IMR-90 (cell line): ENCODE measurements at regions not wholly inside any gene's neighbourhood (a gene's known extent, or its start where the extent isn't known, plus 50 kb on each side); places are given as distances from the start of the nearest gene placed in this dataset.

Experiments
- ATAC-seq: fragments of 200-7000 bp; cut with Tn5 transposase; 2 replicates; pipeline ENCODE4 v1.9.1; 2020; ENCODE audit warnings: low read depth, mild to moderate bottlenecking, moderate library complexity
- BruUV-seq: library from RNA; stranded (reverse); fragments of 400-500 nt; replicated peaks from 2 replicates; lab custom pipeline; 2021; lab: Mats Ljungman, UMichigan
- CTCF ChIA-PET: fragments of 300-600 bp; formaldehyde crosslinking; extraction: SDS; loops from one replicate; lab custom pipeline; 2021; ENCODE audit warnings: antibody characterized with exemption; lab: Yijun Ruan, JAX
- POLR2A ChIA-PET: fragments of 300-600 bp; sonication (Branson Sonifier 250); formaldehyde crosslinking; loops from one replicate; lab custom pipeline; 2022; ENCODE audit warnings: antibody characterized with exemption; ENCODE audit not compliant: unreplicated experiment; lab: Charles Lee
- DNase-seq: peaks from one replicate; pipeline ENCODE4 v3.0.0; 2013
- H2AFZ ChIP-seq: replicated peaks from 2 replicates; pipeline ENCODE3; 2013; ENCODE audit warnings: low read length, mild to moderate bottlenecking; ENCODE audit not compliant: poor library complexity
- H2AK5ac ChIP-seq: 2 replicates; pipeline ENCODE4 v1.6.1; 2013; ENCODE audit warnings: low read depth, low read length, inconsistent platforms
- H2AK9ac ChIP-seq: replicated peaks from 2 replicates; pipeline ENCODE3; 2013; ENCODE audit warnings: mild to moderate bottlenecking, low read depth, low read length, moderate library complexity; ENCODE audit not compliant: poor library complexity
- H2BK120ac ChIP-seq: 2 replicates; pipeline ENCODE4 v1.6.1; 2013; ENCODE audit warnings: low read depth, low read length, inconsistent platforms
- H2BK15ac ChIP-seq: 3 replicates; pipeline ENCODE4 v1.6.1; 2013; ENCODE audit warnings: low read depth, low read length, inconsistent platforms
- H2BK20ac ChIP-seq: 2 replicates; pipeline ENCODE4 v1.6.1; 2013; ENCODE audit warnings: low read depth, mild to moderate bottlenecking, inconsistent platforms, low read length, moderate library complexity
- H2BK5ac ChIP-seq: 2 replicates; pipeline ENCODE4 v1.6.1; 2013; ENCODE audit warnings: mild to moderate bottlenecking, low read depth, low read length, inconsistent platforms; ENCODE audit not compliant: poor library complexity, severe bottlenecking
- H3K14ac ChIP-seq: replicated peaks from 2 replicates; pipeline ENCODE4 v1.6.1; 2013; ENCODE audit warnings: low read depth, low read length, inconsistent platforms
- H3K18ac ChIP-seq: 2 replicates; pipeline ENCODE4 v1.6.1; 2013; ENCODE audit warnings: low read depth, low read length, control low read depth
- H3K23ac ChIP-seq: 2 replicates; pipeline ENCODE4 v1.6.1; 2013; ENCODE audit warnings: low read depth, low read length, inconsistent platforms
- H3K27ac ChIP-seq: 2 replicates; pipeline ENCODE4 v1.5.1; 2013; ENCODE audit warnings: mild to moderate bottlenecking, control low read depth, low read length; ENCODE audit not compliant: insufficient read depth
- H3K27me3 ChIP-seq: 2 replicates; pipeline ENCODE4 v1.6.1; 2013; ENCODE audit warnings: low read length; ENCODE audit not compliant: control insufficient read depth, insufficient read depth
- H3K36me3 ChIP-seq: 2 replicates; pipeline ENCODE4 v1.6.1; 2013; ENCODE audit warnings: low read length, mixed read lengths; ENCODE audit not compliant: control insufficient read depth, insufficient read depth
- H3K4ac ChIP-seq: 2 replicates; pipeline ENCODE4 v1.6.1; 2013; ENCODE audit warnings: low read depth, low read length, inconsistent platforms
- H3K4me1 ChIP-seq: 2 replicates; pipeline ENCODE4 v1.6.1; 2013; ENCODE audit warnings: low read length, mixed read lengths; ENCODE audit not compliant: control insufficient read depth, insufficient read depth
- H3K4me2 ChIP-seq: 2 replicates; pipeline ENCODE4 v1.6.1; 2013; ENCODE audit warnings: low read depth, mild to moderate bottlenecking, control low read depth, low read length, moderate library complexity
- H3K4me3 ChIP-seq: 2 replicates; pipeline ENCODE4 v1.5.1; 2013; ENCODE audit warnings: low read depth, mild to moderate bottlenecking, control low read depth, low read length, moderate library complexity; ENCODE audit not compliant: insufficient read depth
- H3K56ac ChIP-seq: 2 replicates; pipeline ENCODE4 v1.6.1; 2013; ENCODE audit warnings: low read length, inconsistent platforms; ENCODE audit not compliant: insufficient read depth; ENCODE audit errors: extremely low read depth
- H3K79me1 ChIP-seq, 2 experiments: 2 replicates each; pipeline ENCODE4 v1.6.1; 2013; ENCODE audit warnings: low read length in 2 of 2, inconsistent platforms in 1 of 2, low read depth in 1 of 2
- H3K9ac ChIP-seq: 2 replicates; pipeline ENCODE4 v1.6.1; 2013; ENCODE audit warnings: low read depth, low read length, control low read depth
- H3K9me1 ChIP-seq: 2 replicates; pipeline ENCODE4 v1.6.1; 2013; ENCODE audit warnings: low read length, inconsistent platforms; ENCODE audit not compliant: insufficient read depth
- H3K9me3 ChIP-seq: 2 replicates; pipeline ENCODE4 v1.6.1; 2013; ENCODE audit warnings: low read length; ENCODE audit not compliant: control insufficient read depth, insufficient read depth
- H4K20me1 ChIP-seq: 2 replicates; pipeline ENCODE4 v1.6.1; 2013; ENCODE audit warnings: low read length, inconsistent platforms; ENCODE audit not compliant: insufficient read depth
- H4K5ac ChIP-seq: 2 replicates; pipeline ENCODE4 v1.6.1; 2013; ENCODE audit warnings: mild to moderate bottlenecking, low read depth, low read length, control low read depth
- H4K8ac ChIP-seq, 2 experiments: 2 replicates each; pipeline ENCODE4 v1.6.1; 2013; ENCODE audit warnings: low read depth in 2 of 2, low read length in 2 of 2, control low read depth in 1 of 2, inconsistent platforms in 1 of 2
- H4K91ac ChIP-seq: 2 replicates; pipeline ENCODE4 v1.6.1; 2013; ENCODE audit warnings: low read depth, low read length, inconsistent platforms; ENCODE audit not compliant: insufficient read depth
- FOS ChIP-seq: fragments of 150-350 bp; IDR thresholded peaks from 2 replicates; pipeline ENCODE4 v1.6.1; 2016; ENCODE audit warnings: low read depth, low read length
- MAFK ChIP-seq: IDR thresholded peaks from 2 replicates; pipeline ENCODE4 v1.6.1; 2012; ENCODE audit warnings: low read depth, low read length, improper control_type of control experiment
- WGBS, 2 experiments: methylation state at CpG; one replicate each; pipeline versions ENCODE4 v1.1.5 to v1.1.7; 2013; ENCODE audit warnings: missing lambda C conversion rate in 2 of 2; ENCODE audit not compliant: insufficient read length in 1 of 2; ENCODE audit errors: extremely low coverage in 2 of 2; 5-methylcytosine and 5-hydroxymethylcytosine counted together
- dilution Hi-C: fragments of 300-500 bp; cut with HindIII; formaldehyde crosslinking; loops from one replicate; pipeline ENCODE4 v1.14.3; 2018; ENCODE audit warnings: low sequenced_read_pairs; ENCODE audit not compliant: unreplicated experiment
- in situ Hi-C: fragments of 300-500 bp; cut with MboI; formaldehyde crosslinking; loops from 3 replicates; pipeline ENCODE4 v1.14.3; 2019; ENCODE audit warnings: low sequenced_read_pairs, inconsistent platforms, mixed read lengths
- intact Hi-C: fragments of 100-400 bp; cut with micrococcal nuclease; formaldehyde crosslinking; loops from 2 replicates; pipeline ENCODE4 v1.10.0; 2022

DNA sequence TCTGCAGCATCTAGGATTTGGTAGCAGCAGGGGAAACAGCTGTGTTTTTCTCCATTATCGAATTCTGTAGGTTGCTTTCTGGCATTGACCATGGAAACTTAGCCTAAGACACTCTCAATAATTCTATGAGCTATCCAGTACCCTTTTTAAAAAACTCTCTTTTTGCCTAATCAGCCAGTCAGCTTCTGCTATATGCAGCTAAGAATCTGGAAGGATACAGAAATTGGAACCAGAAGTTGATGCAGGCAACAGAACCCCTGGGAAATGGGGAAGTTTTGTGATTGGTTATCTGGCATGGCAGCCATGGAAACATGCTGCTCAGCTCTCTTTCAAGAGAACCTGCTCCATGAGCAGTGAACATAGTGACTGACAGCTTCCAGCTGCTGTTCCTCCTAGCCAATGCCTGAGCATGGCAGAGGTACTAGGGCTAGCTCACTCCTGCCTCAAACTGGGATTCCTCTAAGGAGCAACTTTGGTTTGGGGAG is 417.6 kb upstream of the MAOA start:
- BruUV-seq = no TSS peak
- Histone ChIP-seq H3K36me3 (no peaks in the 10 kb centered on the region), H4K5ac (no peak overlapping the region), H3K4ac (no peak overlapping the region), H3K27ac (no peak overlapping the region), H2BK15ac (no peak overlapping the region), H3K4me1 (no peaks in the 10 kb centered on the region), H3K9ac (no peak overlapping the region), H3K23ac (no peak overlapping the region), H3K79me1 (no peaks in the 10 kb centered on the region), H2AK9ac (no peak overlapping the region), H3K27me3 (no peaks in the 10 kb centered on the region), H3K56ac (no peak overlapping the region), H3K14ac (no peak overlapping the region), H3K9me3 (no peaks in the 10 kb centered on the region), H2AFZ (no peak overlapping the region), H4K8ac (no peak overlapping the region), H4K91ac (no peak overlapping the region), H3K9me1 (no peaks in the 10 kb centered on the region), H3K4me2 (no peak overlapping the region), H2BK120ac (no peak overlapping the region), H2BK5ac (no peak overlapping the region), H2AK5ac (no peak overlapping the region), H3K18ac (no peak overlapping the region), H2BK20ac (no peak overlapping the region), H3K4me3 (no peak overlapping the region), H4K20me1 (no peaks in the 10 kb centered on the region)
- in situ Hi-C loops (no loop called here), dilution Hi-C loops (no loop called here), intact Hi-C loops (no loop called here)
- TF ChIP-seq FOS = no peak
- TF ChIP-seq MAFK = no peak
- CTCF ChIA-PET = no interaction called here
- WGBS, 2 experiments = no CpG with 5 or more reads among the region's 1 CpG
- DNase-seq (no peak), ATAC-seq (no peak)
- POLR2A ChIA-PET = no interaction called here
